ENCODE measurements at regions not wholly inside any gene's neighbourhood (a gene's known extent, or its start where the extent isn't known, plus 50 kb on each side); places are given as distances from the start of the nearest gene placed in this dataset.
"Not testable (repeated sequence)": the region's sequence is repeated elsewhere in the genome, so short reads cannot be mapped to it uniquely, and the experiment has no call there.

DNA sequence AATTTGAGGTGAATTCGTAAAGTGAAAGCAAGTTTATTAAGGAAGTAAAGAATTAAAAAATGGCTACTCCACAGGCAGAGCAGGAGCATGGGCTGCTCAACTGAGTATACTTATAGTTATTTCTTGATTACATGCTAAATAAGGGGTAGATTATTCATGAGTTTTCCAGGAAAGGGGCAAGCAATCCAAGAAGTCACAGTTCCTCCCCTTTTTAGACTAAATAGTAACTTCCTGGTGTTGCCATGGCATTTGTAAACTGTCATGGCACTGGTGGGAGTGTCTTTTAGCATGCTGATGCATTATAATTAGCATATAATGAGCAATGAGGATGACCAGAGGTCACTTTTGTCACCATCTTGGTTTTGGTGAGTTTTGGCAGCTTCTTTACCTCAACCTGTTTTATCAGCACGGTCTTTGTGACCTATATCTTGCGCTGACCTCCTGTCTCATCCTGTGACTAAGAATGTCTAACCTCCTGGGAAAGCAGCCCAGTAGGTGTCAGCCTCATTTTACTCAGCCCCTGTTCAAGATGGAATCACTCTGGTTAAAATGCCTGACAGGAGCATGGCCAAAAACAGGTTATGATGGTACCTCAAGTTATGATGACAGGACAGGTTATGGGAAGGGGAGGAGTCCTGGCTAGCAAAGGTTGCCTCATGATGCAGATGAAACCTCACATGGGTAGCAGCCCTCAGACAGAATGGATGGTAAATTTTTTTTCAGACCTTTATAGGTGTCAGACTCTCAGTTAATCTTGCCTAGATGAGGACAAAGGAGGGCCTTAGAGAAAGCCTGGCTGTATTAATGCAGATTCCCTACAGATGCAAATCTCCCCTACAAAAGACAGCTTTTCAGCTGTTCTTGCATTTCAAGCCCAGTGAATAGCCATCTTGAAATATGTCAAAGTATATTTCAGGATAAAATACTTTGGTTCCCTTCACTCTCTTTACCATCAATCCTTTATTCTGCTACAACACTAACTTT is 49.7 kb downstream of the SIPA1L2 start:
- DNase-seq = no peak

DNA sequence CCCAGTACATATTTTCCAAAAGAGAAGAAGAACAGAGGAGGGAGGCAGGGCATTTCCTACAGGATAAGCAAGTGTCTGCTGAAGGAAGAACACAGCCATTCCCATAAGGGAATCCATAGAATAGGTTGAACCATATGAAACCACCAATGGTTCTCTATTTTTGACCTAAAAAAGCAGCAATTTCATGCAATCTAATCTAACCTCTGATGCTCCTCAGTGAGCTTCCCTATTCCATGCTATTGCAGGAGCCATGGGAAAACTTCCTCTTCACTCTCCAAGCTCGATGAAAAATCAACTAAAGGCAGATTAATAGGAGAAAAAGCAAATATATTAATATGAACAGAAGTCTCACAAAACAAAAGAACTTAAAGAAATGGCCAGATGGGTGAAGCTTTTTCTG is 50.5 kb downstream of the SIPA1L2 start:
- no peak for DNase-seq

DNA sequence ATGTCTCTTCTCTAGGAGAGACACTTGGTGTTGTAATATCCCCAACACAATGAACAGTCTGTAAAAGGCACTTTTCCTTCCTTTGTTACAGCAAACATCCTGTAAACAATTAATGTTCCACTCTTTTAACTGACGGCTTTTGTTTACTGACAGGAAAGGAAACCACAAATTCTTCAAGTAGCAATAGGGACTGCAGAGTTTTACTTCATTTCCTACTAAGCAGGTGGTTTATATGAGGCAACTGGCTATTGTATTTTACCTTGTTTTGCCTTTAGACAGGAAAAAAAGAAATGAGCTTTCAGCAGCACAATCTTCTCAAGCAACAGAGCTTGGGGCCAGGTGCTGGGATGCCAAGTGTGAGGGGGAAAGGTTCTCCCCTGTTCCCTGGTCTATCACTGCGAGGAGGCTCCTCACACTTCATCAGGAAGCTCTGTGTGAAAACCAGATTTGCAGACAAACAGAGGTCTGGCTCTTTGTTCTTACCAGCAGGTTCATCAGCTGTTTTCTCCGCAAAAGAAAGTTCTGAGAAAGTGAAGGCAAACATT is 51.2 kb downstream of the SIPA1L2 start:
- DNase-seq = no peak

DNA sequence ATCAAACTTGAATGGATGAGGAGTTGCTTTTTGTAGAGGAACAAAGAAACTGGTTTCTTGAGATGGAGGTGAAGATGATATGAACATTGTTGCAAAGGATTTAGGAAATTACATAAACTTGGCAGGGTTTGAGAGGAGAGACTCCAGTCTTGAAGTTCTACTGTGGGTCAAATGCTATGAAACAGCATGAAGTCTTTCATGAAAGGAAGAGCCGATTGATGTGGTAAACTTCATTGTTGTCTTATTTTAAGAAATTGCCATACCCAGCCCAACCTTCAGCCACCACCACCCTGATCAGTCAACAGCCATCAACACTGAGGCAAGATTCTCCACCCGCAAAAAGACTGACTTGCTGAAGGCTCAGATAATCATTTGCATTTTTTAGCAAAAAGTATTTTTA is 52.2 kb downstream of the SIPA1L2 start:
- no peak for DNase-seq

DNA sequence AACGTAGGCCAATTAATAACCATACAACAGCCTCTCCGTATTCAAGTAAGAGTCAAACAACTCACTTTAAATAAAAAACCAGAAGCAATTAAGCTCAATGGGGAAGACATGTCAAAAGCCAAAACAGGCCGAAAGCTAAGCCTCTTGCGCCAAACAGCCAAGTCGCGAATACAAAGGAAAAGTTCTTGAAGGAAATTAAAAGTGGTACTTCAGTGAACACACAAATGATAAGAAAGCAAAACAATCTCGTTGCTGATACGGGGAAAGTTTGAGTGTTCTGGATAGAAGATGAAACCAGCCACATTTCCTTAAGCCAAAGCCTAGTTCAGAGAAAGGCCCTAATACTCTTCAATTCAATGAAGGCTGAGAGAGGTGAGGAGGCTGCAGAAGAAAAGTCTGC is 53.4 kb downstream of the SIPA1L2 start:
- no peak for DNase-seq

DNA sequence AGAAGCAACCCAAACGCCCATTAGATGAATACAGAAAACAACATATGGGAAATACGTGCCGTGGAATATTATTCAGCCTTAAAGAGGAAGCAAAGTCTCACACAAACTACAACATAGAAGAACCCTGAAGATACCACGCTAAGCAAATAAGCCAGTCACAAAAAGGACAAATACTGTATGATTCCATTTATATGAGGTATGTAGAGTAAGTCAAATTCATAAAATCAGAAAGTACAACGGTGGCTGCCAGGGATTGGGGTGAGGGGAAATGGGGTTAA is 54.2 kb downstream of the SIPA1L2 start:
- no peak for DNase-seq

DNA sequence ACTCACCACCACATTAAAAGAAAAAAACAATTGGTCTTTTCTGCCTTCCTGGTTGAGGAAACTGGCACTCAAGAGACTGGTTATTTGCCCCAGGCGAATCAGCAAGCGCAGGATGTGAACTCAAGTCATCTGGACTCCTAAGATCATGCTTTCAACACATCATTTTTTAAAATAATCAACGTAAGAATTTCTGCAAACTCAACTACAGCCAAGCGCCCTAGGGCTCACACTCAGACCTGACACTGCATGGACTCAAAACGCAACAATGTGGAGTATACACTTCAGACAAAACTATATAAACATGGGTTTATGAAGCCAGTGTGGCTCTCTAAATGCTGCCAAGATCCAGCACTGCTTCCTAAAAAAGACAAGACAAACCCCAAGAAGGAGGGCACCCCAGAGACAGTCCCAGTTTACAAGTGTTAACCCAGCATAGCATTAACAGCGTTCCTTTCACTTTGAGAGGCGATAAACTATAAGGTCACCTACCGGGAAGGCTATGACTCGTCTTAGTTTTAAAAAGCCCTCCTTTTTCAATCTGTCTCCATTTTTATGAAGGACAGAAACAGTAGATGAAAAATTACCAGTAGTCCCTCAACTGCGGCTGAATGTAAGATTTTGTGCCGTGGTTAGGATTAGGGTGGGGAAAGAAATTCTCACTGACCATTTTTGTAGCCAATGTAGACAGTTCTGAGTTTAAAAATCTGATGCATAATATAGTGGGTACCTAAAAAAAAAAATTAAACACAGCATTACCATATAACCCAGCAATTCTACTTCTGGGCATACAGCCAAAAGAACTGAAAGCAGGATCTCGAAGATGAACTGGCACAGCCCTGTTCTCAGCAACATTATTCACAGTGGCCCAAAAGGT is 54.8 kb downstream of the SIPA1L2 start:
- DNase-seq = no peak

DNA sequence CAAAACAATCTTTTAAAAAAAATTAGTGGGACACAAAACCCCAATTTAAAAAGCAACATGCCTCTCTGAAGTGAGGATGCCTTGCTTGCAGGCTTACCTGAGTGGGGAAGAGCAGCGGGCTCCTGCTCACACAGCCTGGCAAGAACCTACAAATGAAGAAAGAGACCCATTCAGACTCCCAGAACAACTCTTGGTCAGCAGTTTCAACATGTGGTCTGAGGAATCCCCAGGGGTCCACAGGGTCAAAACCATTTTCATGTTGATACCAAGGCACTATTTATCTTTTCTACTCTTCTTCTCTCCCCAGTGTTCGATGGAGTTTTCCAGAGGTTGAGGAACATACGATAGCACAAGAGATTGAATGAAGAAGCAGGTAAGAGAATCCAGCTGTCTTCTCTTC is 55.9 kb downstream of the SIPA1L2 start:
- DNase-seq = no peak

DNA sequence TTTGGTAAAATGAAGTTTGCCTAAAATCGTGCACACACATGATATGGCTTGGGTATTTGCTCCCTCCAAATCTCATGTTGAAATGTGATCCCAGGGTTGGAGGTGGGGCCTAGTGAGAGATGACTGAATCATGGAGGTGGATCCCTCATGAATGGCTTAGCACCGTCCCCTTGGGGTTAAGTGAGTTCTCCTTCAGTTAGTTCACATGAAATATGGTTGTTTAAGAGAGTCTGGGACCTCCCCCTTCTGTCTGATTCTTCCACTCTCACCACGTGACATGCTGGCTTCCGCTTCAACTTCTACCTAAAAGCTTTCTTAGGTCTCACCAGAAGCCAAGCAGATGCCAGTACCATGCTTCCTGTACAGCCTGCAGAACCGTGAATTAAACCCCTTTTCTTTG is 58.4 kb downstream of the SIPA1L2 start:
- no peak for DNase-seq

DNA sequence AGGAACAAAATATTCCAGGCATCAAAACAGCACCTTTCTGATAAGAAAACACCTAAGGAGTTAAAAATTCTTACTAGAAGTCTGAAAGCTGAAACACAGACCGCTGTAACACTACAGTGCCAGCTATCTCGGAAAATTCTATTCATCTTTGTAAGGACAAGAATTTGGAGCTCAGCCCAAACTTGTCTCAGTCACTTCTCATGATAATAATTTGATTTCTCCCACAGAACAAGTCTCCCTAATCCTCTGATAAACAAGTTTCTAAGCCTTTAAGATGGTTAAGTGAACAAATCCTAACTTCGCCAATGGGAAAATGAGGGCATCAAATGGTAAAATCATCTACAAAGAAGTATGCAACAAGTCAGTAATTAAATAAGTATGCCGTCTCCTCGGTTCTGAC is 59.9 kb downstream of the SIPA1L2 start:
- no peak for DNase-seq

DNA sequence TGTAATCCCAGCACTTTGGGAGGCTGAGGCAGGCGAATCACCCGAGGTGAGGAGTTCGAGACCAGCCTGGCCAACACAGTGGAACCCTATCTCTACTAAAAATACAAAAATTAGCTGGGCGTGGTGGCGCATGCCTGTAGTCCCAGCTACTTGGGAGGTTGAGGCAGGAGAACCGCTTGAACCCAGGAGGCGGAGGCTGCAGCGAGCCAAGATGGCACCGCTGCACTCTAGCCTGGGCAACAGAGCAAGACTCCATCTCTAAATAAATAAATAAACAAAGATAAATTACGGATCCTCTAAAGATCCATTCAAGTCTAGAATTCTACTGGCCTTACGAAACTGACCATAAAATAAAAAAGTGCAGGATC is 60.4 kb downstream of the SIPA1L2 start:
- DNase-seq = not testable (repeated sequence)

DNA sequence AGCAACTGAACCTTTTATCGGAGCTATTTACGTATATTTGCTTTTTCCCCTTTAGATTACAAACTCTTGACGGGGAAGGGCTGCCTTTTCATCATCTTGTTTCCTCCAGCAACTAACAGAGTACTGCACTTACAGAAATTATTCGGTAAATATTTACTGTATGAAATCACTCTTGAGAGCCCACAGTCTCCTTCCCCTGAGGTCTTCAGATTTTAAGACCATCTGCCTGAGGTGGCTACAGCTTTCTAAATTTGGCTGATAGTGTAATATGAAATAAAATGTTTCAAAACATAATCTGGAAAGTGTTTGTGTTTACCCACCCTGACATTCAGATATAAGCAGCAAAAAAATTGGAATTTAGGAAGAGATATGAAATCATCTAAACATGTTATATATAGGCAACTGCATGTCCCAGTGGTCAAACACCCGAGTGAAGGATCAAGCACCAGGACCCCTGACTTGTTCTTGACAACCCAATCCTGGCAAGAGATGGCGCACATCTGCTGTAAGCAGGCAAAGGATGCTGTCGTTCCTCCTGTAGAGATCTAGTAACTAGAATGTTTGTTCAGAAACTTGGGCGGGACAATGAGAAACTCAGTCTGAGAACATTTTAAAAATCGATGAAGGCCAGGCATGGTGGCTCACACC is 60.9 kb downstream of the SIPA1L2 start:
- no peak for DNase-seq

DNA sequence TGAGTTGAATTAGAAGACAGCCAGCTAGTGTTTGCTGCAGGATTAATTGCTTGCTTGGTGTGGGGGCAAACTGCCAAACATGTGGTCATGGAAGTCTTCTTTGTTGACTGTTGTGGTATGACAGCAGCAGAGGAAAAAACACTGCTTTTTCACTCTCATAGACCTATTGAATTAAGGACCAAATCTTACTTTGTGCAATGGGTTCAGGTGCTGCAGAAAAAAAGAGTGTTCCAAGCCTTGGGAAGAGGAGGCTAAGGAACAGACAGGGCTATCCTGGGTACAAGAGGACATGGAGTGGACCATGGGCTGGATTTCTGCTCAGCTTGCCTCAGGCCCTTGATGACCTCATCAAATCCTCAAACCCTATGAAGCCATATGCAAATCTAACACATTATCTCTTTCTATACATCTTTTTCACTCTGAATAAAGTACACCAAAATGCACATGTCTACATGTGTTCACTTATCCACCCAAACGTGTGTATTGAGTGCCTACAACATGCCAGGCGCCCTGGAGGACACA is 61.5 kb downstream of the SIPA1L2 start:
- DNase-seq = no peak

DNA sequence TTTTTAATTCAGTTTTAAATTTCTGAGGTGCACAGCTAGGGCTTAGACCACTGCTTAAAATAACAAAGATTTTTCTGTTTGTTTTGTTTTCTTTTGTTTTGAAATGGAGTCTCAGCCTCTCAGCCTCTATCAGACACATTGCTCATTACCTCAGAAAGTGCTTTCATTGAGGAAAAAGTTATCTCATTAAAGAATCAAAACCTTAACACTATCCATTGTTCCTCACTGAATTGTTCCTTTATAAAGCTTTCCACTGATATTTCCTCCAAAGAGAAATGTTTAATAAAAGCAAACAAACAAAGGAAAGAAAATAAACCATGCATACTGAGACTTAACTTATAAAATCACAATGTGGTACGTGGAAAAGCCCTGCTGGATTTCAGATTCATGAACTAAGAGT is 63.8 kb downstream of the SIPA1L2 start:
- DNase-seq = no peak

DNA sequence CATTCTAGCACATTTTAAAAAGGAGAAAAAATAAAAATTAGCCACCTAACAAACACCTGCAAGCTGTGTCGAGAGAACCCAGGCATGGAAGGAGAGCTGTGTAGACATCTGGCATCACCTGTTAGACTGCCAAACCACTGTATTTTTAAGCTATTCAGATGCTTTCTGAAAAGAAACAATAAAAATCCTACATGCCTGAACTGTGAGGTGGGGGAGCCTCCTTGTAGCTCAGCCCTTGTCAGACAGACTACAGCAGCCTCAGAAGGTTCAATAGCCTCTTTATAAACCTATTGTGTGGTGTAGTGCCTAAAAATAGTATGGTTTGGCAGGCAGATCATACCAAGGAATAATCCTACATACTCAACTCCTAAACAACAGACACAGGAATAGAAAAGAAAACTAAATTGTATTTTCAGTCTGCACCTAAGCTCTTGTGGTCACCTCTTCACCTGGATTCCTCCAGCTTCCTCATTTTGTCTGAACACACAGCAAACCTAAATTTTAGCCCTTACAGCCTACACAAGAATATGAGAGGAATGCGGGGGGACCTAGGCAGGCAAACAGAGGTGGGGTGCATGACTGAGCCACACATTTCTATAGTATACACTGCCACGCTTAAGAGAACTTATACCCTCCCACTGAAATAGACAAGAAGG is 67.0 kb downstream of the SIPA1L2 start:
- no peak for DNase-seq

DNA sequence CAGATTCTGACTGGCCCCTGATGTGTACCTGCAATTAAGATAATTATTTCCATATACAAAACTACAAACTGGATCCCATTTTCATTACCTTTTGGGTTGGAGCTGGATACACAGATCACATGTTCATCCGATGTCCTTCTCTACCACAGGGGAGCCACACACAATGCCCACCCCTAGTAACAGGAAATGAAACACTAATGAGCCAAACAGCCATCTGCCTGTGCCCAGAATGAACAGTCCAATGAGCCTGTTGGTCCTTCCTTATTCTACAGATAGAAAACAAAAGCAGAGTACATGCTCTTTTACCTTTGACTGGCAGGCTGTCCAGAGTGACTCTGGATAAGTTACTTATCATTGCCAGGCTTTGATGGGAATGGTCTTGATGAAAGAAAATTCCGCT is 68.6 kb downstream of the SIPA1L2 start:
- no peak for DNase-seq

DNA sequence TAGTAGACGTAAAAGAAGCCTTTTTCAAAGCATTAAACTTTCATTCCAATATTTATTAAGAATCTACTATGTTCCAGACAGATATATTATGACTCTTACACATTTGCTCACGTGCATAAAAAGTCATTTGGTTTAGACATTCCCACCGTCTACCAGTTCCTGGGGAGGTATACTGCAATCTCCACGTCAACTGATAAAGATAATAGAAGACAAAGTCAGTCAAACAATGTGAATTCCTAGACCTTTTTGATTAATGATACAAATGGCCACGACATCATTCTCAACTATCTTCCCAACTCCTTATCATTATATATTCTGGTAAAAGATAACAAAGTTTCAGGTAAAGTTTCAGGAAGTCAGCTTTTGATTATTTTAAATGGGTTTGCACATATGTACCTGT is 69.0 kb downstream of the SIPA1L2 start:
- no peak for DNase-seq

DNA sequence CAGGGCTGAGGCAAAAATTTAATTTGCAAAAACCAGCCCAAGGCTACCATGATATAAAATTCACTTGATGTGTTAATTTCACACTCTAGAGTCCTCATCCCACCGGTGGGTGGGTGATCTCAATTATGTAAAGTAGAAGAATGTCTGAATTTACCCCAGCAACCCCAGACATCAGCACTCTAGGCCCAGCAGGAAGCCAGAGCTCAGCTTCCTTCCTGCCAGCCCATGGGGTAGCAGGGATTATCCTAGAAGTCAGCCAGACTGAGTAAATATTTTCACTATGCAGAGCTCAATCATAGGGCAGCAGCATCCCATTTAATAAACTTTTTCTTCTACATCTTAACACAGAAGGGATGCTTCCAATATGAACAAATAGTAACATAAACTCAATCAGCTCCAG is 71.0 kb downstream of the SIPA1L2 start:
- no peak for DNase-seq

DNA sequence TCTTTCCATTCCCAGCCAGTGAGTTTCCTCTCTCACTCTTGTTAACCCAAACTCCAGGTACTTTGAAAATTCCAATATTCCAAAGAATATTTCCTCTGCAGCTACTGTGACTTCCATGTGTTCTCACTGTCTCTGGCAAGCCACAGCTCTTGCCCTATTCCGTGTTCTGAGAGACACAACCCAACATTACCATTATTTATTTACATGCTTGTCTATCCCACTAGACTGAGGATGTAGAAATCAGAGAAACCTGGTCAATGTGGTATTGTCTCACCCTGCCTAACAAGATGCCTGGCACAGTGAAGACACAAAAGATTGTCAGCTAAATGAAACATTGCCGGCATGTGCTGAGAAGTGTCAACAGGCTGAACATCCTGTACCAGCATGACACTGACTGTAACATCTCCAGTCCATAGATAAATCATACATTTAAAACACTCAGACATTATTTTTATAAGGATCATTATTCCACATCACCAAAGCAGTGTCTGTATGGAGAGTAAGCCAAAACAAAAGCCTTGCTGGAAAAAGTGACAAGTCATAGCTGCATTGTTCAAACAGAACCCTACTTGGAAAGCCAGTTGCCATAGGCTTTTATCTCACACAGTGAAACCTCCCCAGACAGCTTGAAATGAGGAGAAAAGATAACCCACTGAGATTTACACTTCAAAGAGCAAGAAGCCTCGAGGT is 72.3 kb downstream of the SIPA1L2 start:
- DNase-seq = no peak

DNA sequence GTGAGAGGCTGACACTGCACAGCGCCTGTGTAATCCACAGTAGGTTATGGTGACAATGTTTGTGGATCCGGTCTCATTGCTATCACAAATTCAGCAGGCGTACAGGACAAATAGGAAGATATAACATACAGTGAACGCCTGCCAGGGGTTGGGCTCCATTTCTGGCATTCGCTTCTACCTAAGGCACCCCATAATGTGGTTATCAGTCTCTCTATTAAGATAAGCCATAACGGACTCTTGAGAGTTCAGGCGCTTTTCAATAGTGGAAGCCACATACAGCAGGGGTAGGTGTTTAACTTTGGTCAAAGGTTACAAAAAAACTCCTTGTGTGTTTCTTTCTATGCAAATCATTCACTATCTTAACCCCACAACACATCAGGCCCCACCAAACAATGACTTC is 72.8 kb downstream of the SIPA1L2 start:
- DNase-seq = no peak

DNA sequence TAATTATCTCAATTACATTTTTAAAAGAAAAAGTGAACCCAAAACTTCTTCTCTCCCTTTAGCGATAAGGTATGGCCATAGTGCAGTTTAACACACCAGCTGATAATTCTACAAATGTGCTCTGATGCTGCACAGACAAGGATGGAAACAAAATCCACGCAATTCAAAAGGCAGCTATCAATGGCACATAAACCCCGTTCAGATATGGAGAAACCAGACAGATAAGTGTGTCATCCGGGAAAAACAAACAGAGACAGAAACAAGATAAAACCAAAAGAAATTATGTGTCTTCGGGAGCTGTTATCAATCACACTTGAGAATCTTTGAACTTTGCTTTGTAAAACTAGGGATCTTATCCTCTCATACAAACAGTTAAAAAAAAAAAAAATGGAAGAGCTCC is 73.6 kb downstream of the SIPA1L2 start:
- no peak for DNase-seq
